ENCODE measurements at regions not wholly inside any gene's neighbourhood (a gene's known extent, or its start where the extent isn't known, plus 50 kb on each side); places are given as distances from the start of the nearest gene placed in this dataset.
"Not testable (repeated sequence)": the region's sequence is repeated elsewhere in the genome, so short reads cannot be mapped to it uniquely, and the experiment has no call there.

- Histone ChIP-seq H3K36me3 (ENCODE audit: control insufficient read depth, insufficient read depth, low read length) (no peaks in the 10 kb centered on the region), H3K27me3 (ENCODE audit: control insufficient read depth, insufficient read depth, low read length) (no peaks in the 10 kb centered on the region), H3K4me3 (ENCODE audit: low read depth, low read length) (no peak overlapping the region)
- no peak for FAIRE-seq
- no peak for TF ChIP-seq CTCF (IDR thresholded peaks at IDR 0.05; ENCODE audit: insufficient read depth, low read length, severe bottlenecking)
- DNase-seq (ENCODE audit: low read depth): no peak
These were observed 808.9 kb downstream of the CCSER2 start for GRCh38 chr10:85137253-85137652.

- FAIRE-seq: no peak
- no peak for TF ChIP-seq CTCF (IDR thresholded peaks at IDR 0.05; ENCODE audit: insufficient read depth, low read length, severe bottlenecking)
- no peak for DNase-seq (ENCODE audit: low read depth)
- no peaks in the 10 kb centered on the region for H3K27me3 ChIP-seq (ENCODE audit: control insufficient read depth, insufficient read depth, low read length)
- H3K36me3 ChIP-seq (ENCODE audit: control insufficient read depth, insufficient read depth, low read length): no peaks in the 10 kb centered on the region
- no peak overlapping the region for H3K4me3 ChIP-seq (ENCODE audit: low read depth, low read length)
These were observed 809.7 kb downstream of the CCSER2 start for GRCh38 chr10:85138046-85138445.

GRCh38 chr10:85139124-85139523, 810.7 kb downstream of the CCSER2 start:
- Histone ChIP-seq H3K27me3 (ENCODE audit: control insufficient read depth, insufficient read depth, low read length) (no peaks in the 10 kb centered on the region), H3K36me3 (ENCODE audit: control insufficient read depth, insufficient read depth, low read length) (no peaks in the 10 kb centered on the region), H3K4me3 (ENCODE audit: low read depth, low read length) (no peak overlapping the region)
- DNase-seq (ENCODE audit: low read depth) (no peak), FAIRE-seq (no peak)
- TF ChIP-seq CTCF (IDR thresholded peaks at IDR 0.05; ENCODE audit: insufficient read depth, low read length, severe bottlenecking): no peak

GRCh38 chr10:85141520-85141919, 813.1 kb downstream of the CCSER2 start:
- H3K36me3 ChIP-seq (ENCODE audit: control insufficient read depth, insufficient read depth, low read length); DNase-seq (ENCODE audit: low read depth); FAIRE-seq; H3K27me3 ChIP-seq (ENCODE audit: control insufficient read depth, insufficient read depth, low read length); H3K4me3 ChIP-seq (ENCODE audit: low read depth, low read length): not testable (repeated sequence)

- FAIRE-seq (no peak), DNase-seq (ENCODE audit: low read depth) (no peak)
- no peaks in the 10 kb centered on the region for H3K36me3 ChIP-seq (ENCODE audit: control insufficient read depth, insufficient read depth, low read length)
- H3K4me3 ChIP-seq (ENCODE audit: low read depth, low read length): no peak overlapping the region
- no peaks in the 10 kb centered on the region for H3K27me3 ChIP-seq (ENCODE audit: control insufficient read depth, insufficient read depth, low read length)
- TF ChIP-seq CTCF (IDR thresholded peaks at IDR 0.05; ENCODE audit: insufficient read depth, low read length, severe bottlenecking): no peak
These were observed 817.6 kb downstream of the CCSER2 start for GRCh38 chr10:85145966-85146365.

- FAIRE-seq (no peak), DNase-seq (ENCODE audit: low read depth) (no peak)
- no peak for TF ChIP-seq CTCF (IDR thresholded peaks at IDR 0.05; ENCODE audit: insufficient read depth, low read length, severe bottlenecking)
- no peaks in the 10 kb centered on the region for H3K27me3 ChIP-seq (ENCODE audit: control insufficient read depth, insufficient read depth, low read length)
- H3K4me3 ChIP-seq (ENCODE audit: low read depth, low read length): no peak overlapping the region
- no peaks in the 10 kb centered on the region for H3K36me3 ChIP-seq (ENCODE audit: control insufficient read depth, insufficient read depth, low read length)
These were observed 819.2 kb downstream of the CCSER2 start for GRCh38 chr10:85147346-85148250.

Measured in bronchial epithelial cell (primary cell).